ENCODE measurements at regions not wholly inside any gene's neighbourhood (a gene's known extent, or its start where the extent isn't known, plus 50 kb on each side); places are given as distances from the start of the nearest gene placed in this dataset.
"Not testable (repeated sequence)": the region's sequence is repeated elsewhere in the genome, so short reads cannot be mapped to it uniquely, and the experiment has no call there.

- intact Hi-C loops (cut with DNase I; ENCODE audit: low total_unique reads), result no loop called here
- no peaks in the 10 kb centered on the region for H3K36me3 ChIP-seq
- DNase-seq, result no peak
Measured at GRCh38 chr4:57966987-57967760, 857.0 kb upstream of the IGFBP7 start.

GRCh38 chr4:57965431-57965830 is 855.2 kb upstream of the IGFBP7 start:
- intact Hi-C loops (cut with DNase I; ENCODE audit: low total_unique reads), result not testable (repeated sequence)

More at GRCh38 chr4:57966987-57967760, 857.0 kb upstream of the IGFBP7 start:
- TF ChIP-seq CTCF (IDR thresholded peaks at IDR 0.05 in 8 of 11, conservative IDR thresholded peaks at IDR 0.05 in 3 of 11) (no peak), POLR2AphosphoS5 (IDR thresholded peaks at IDR 0.05) (no peak), POLR2A (IDR thresholded peaks at IDR 0.05) (no peak)
- 84 to 96% (median 91%) methylated on average over 10 to 23 of the region's 23 CpGs for WGBS, 5 donors
- H3K27ac ChIP-seq, result no peak overlapping the region
- H3K4me1 ChIP-seq, result no peaks in the 10 kb centered on the region
- no peaks in the 10 kb centered on the region for H3K27me3 ChIP-seq (replicated peaks in 1 of 7)
- peaks cover 0 to 43% (median 18%) of the 10 kb centered on the region in 8 donors for H3K9me3 ChIP-seq
- no peak overlapping the region for H3K4me3 ChIP-seq

GRCh38 chr4:57945298-57945697 is 835.1 kb upstream of the IGFBP7 start:
- Histone ChIP-seq H3K4me3 (no peak overlapping the region), H3K27me3 (replicated peaks in 1 of 7) (no peaks in the 10 kb centered on the region), H3K27ac (no peak overlapping the region), H3K36me3 (no peaks in the 10 kb centered on the region), H3K9me3 (no peaks in the 10 kb centered on the region), H3K4me1 (no peaks in the 10 kb centered on the region)
- intact Hi-C loops (cut with DNase I; ENCODE audit: low total_unique reads), result no loop called here
- no peak for DNase-seq
- TF ChIP-seq POLR2AphosphoS5 (IDR thresholded peaks at IDR 0.05) (no peak), CTCF (IDR thresholded peaks at IDR 0.05 in 8 of 11, conservative IDR thresholded peaks at IDR 0.05 in 3 of 11) (no peak), POLR2A (IDR thresholded peaks at IDR 0.05) (no peak)
- 73 to 87% (median 80%) methylated on average over 1 of the region's 1 CpG for WGBS, 5 donors

More at GRCh38 chr4:57965431-57965830, 855.2 kb upstream of the IGFBP7 start:
- not testable (repeated sequence) for DNase-seq; H3K4me1 ChIP-seq; H3K36me3 ChIP-seq; H3K4me3 ChIP-seq; H3K27me3 ChIP-seq (replicated peaks in 1 of 7); H3K27ac ChIP-seq
- 86 to 95% (median 94%) methylated on average over 9 to 25 of the region's 25 CpGs for WGBS, 5 donors
- peaks cover 0 to 43% (median 18%) of the 10 kb centered on the region in 8 donors for H3K9me3 ChIP-seq

GRCh38 chr4:57943682-57944081 is 833.5 kb upstream of the IGFBP7 start:
- H3K4me1 ChIP-seq, result no peaks in the 10 kb centered on the region
- no peak overlapping the region for H3K4me3 ChIP-seq
- intact Hi-C loops (cut with DNase I; ENCODE audit: low total_unique reads), result no loop called here
- WGBS, 5 donors, result 43 to 72% (median 46%) methylated on average over 8 of the region's 8 CpGs
- DNase-seq, result peak; percentile 74
- H3K27ac ChIP-seq, result no peak overlapping the region
- no peaks in the 10 kb centered on the region for H3K9me3 ChIP-seq
- TF ChIP-seq CTCF (IDR thresholded peaks at IDR 0.05 in 8 of 11, conservative IDR thresholded peaks at IDR 0.05 in 3 of 11) (no peak), POLR2AphosphoS5 (IDR thresholded peaks at IDR 0.05) (no peak), POLR2A (IDR thresholded peaks at IDR 0.05) (no peak)
- no peaks in the 10 kb centered on the region for H3K27me3 ChIP-seq (replicated peaks in 1 of 7)
- no peaks in the 10 kb centered on the region for H3K36me3 ChIP-seq

- H3K27me3 ChIP-seq (replicated peaks in 1 of 7); H3K4me1 ChIP-seq; H3K4me3 ChIP-seq; H3K36me3 ChIP-seq; H3K9me3 ChIP-seq; intact Hi-C loops (cut with DNase I; ENCODE audit: low total_unique reads); H3K27ac ChIP-seq; DNase-seq: not testable (repeated sequence)
- WGBS, 5 donors, result 66 to 94% (median 77%) methylated on average over 2 of the region's 2 CpGs
Measured at GRCh38 chr4:57937326-57937725, 827.1 kb upstream of the IGFBP7 start.

Data from spleen (tissue), 11 donors.